Liver (tissue), 8 donors: ENCODE measurements at regions not wholly inside any gene's neighbourhood (a gene's known extent, or its start where the extent isn't known, plus 50 kb on each side); places are given as distances from the start of the nearest gene placed in this dataset.

Source experiments
- DNase-seq: peaks from one replicate; pipeline ENCODE4 v3.0.0-alpha.2; 2017; ENCODE audit warnings: low spot score
- H3K27ac ChIP-seq, 2 donors: one replicate each; pipeline ENCODE4 v1.7.0; 2013; ENCODE audit warnings: inconsistent platforms in 2 of 2, low read length in 2 of 2, control low read depth in 1 of 2, low read depth in 1 of 2, mild to moderate bottlenecking in 1 of 2
- H3K27me3 ChIP-seq, 4 donors: one replicate each; pipeline versions ENCODE4 v1.6.1 to v1.7.0; 2013; ENCODE audit warnings: low read length in 3 of 4, inconsistent platforms in 1 of 4, mild to moderate bottlenecking in 1 of 4, moderate library complexity in 1 of 4; ENCODE audit not compliant: control insufficient read depth in 4 of 4, insufficient read depth in 4 of 4
- H3K36me3 ChIP-seq, 4 donors: one replicate each; pipeline versions ENCODE4 v1.6.1 to v1.7.0; 2013; ENCODE audit warnings: low read length in 3 of 4, mild to moderate bottlenecking in 3 of 4, low read depth in 1 of 4, moderate library complexity in 1 of 4; ENCODE audit not compliant: control insufficient read depth in 4 of 4, insufficient read depth in 3 of 4
- H3K4me1 ChIP-seq, 4 donors: one replicate each; pipeline versions ENCODE4 v1.6.1 to v1.7.0; 2013; ENCODE audit warnings: low read length in 3 of 4, mild to moderate bottlenecking in 3 of 4, moderate library complexity in 1 of 4; ENCODE audit not compliant: control insufficient read depth in 4 of 4, insufficient read depth in 4 of 4
- H3K4me3 ChIP-seq, 3 donors: one replicate each; pipeline versions ENCODE4 v1.6.1 to v1.7.0; 2013; ENCODE audit warnings: low read length in 3 of 3, control low read depth in 1 of 3, low read depth in 1 of 3, mild to moderate bottlenecking in 1 of 3
- H3K9ac ChIP-seq, 2 donors: one replicate each; pipeline ENCODE4 v1.7.0; 2013; ENCODE audit warnings: low read length in 2 of 2, mild to moderate bottlenecking in 2 of 2, moderate library complexity in 2 of 2, control low read depth in 1 of 2, low read depth in 1 of 2
- H3K9me3 ChIP-seq, 4 donors: one replicate each; pipeline versions ENCODE4 v1.6.1 to v1.7.0; 2013; ENCODE audit warnings: low read length in 3 of 4; ENCODE audit not compliant: control insufficient read depth in 4 of 4
- ATF3 ChIP-seq: IDR thresholded peaks from 2 replicates; pipeline ENCODE4 v1.6.1; 2016; ENCODE audit warnings: antibody characterized with exemption
- CTCF ChIP-seq: fragments of 150-350 bp; IDR thresholded peaks from 2 replicates; pipeline ENCODE4 v1.5.1; 2017; ENCODE audit warnings: improper control_type of control experiment, low read depth, low read length; ENCODE audit not compliant: missing input control
- FOXA1 ChIP-seq: IDR thresholded peaks from 2 replicates; pipeline ENCODE4 v1.6.1; 2016; ENCODE audit warnings: antibody characterized with exemption
- HNF4A ChIP-seq, 2 donors: conservative IDR thresholded peaks; 2 replicates each; pipeline ENCODE4 v1.6.1; 2016; ENCODE audit warnings: antibody characterized with exemption in 2 of 2, mild to moderate bottlenecking in 2 of 2
- MAX ChIP-seq: IDR thresholded peaks from 2 replicates; pipeline ENCODE4 v1.6.1; 2016; ENCODE audit warnings: antibody characterized with exemption
- NR2F2 ChIP-seq: IDR thresholded peaks from 2 replicates; pipeline ENCODE4 v1.6.1; 2016; ENCODE audit warnings: antibody characterized with exemption
- RAD21 ChIP-seq, 2 donors: IDR thresholded peaks; 2 replicates each; pipeline ENCODE4 v1.6.1; 2016; ENCODE audit warnings: antibody characterized with exemption in 2 of 2, mild to moderate bottlenecking in 2 of 2
- REST ChIP-seq: IDR thresholded peaks from 2 replicates; pipeline ENCODE4 v1.6.1; 2016; ENCODE audit warnings: antibody characterized with exemption, mild to moderate bottlenecking
- RXRA ChIP-seq, 2 donors: IDR thresholded peaks; 2 replicates each; pipeline ENCODE4 v1.6.1; 2017 to 2018; ENCODE audit warnings: antibody characterized with exemption in 2 of 2, mild to moderate bottlenecking in 1 of 2
- TAF1 ChIP-seq: conservative IDR thresholded peaks from 2 replicates; pipeline ENCODE4 v1.6.1; 2016; ENCODE audit warnings: antibody characterized with exemption, mild to moderate bottlenecking
- ZBTB33 ChIP-seq: IDR thresholded peaks from 2 replicates; pipeline ENCODE4 v1.6.1; 2016; ENCODE audit warnings: antibody characterized with exemption
- WGBS: extraction: QIAGEN DNeasy Blood & Tissue Kit; methylation state at CpG from one replicate; pipeline ENCODE4 v1.1.7; 2013; 5-methylcytosine and 5-hydroxymethylcytosine counted together
- donor health status: healthy.
- donor health status: healthy.
- donor health status: healthy.
- donor health status: healthy.
- donor health status: healthy.

- no peaks in the 10 kb centered on the region for H3K4me1 ChIP-seq
- no peaks in the 10 kb centered on the region for H3K36me3 ChIP-seq
- no peak for DNase-seq
- H3K27ac ChIP-seq, result no peak overlapping the region
- H3K4me3 ChIP-seq, result no peak overlapping the region
- no peak for TF ChIP-seq MAX
- no peak for TF ChIP-seq HNF4A (conservative IDR thresholded peaks at IDR 0.05)
- no peak overlapping the region for H3K9ac ChIP-seq
- 68% methylated on average over 2 of the region's 2 CpGs for WGBS
- H3K27me3 ChIP-seq, result no peaks in the 10 kb centered on the region
- peaks cover 0 to 3% (median 0%) of the 10 kb centered on the region in 4 donors for H3K9me3 ChIP-seq
These were observed 339.0 kb upstream of the DDX53 start for GRCh38 chrX:22660756-22661155.

- 76% methylated on average over 1 of the region's 1 CpG for WGBS
- H3K4me1 ChIP-seq, result no peaks in the 10 kb centered on the region
- TF ChIP-seq REST (no peak), ATF3 (no peak), HNF4A (conservative IDR thresholded peaks at IDR 0.05) (peak in 1 of 2 donors; percentile 6), MAX (no peak)
- H3K27ac ChIP-seq, result no peak overlapping the region
- no peak for DNase-seq
- H3K36me3 ChIP-seq, result no peaks in the 10 kb centered on the region
- no peak overlapping the region for H3K9ac ChIP-seq
- H3K4me3 ChIP-seq, result no peak overlapping the region
- no peaks in the 10 kb centered on the region for H3K27me3 ChIP-seq
- peaks cover 0 to 3% (median 0%) of the 10 kb centered on the region in 4 donors for H3K9me3 ChIP-seq
These were observed 337.0 kb upstream of the DDX53 start for GRCh38 chrX:22662776-22663175.

- H3K4me3 ChIP-seq, result no peak overlapping the region
- peaks cover 0 to 3% (median 0%) of the 10 kb centered on the region in 4 donors for H3K9me3 ChIP-seq
- DNase-seq, result no peak
- no peak overlapping the region for H3K9ac ChIP-seq
- H3K27ac ChIP-seq, result no peak overlapping the region
- no peaks in the 10 kb centered on the region for H3K27me3 ChIP-seq
- WGBS, result 72% methylated on average over 3 of the region's 3 CpGs
- no peak for TF ChIP-seq MAX
- no peak for TF ChIP-seq FOXA1
- no peak for TF ChIP-seq ZBTB33
- no peak for TF ChIP-seq RAD21 (IDR thresholded peaks at IDR 0.05)
- TF ChIP-seq REST, result no peak
- no peak for TF ChIP-seq CTCF
- TF ChIP-seq TAF1, result no peak
- no peak for TF ChIP-seq RXRA (IDR thresholded peaks at IDR 0.05)
- TF ChIP-seq HNF4A (conservative IDR thresholded peaks at IDR 0.05), result no peak
- no peak for TF ChIP-seq NR2F2
- H3K36me3 ChIP-seq, result no peaks in the 10 kb centered on the region
- H3K4me1 ChIP-seq, result no peaks in the 10 kb centered on the region
These were observed 334.9 kb upstream of the DDX53 start for GRCh38 chrX:22664826-22665225.
